ENCODE measurements at regions not wholly inside any gene's neighbourhood (a gene's known extent, or its start where the extent isn't known, plus 50 kb on each side); places are given as distances from the start of the nearest gene placed in this dataset.

GRCh38 chr5:17412760-17413671, 85.0 kb upstream of the TAF11L2 start:
- TF ChIP-seq CTCF (conservative IDR thresholded peaks at IDR 0.05) (no peak), ZFX (IDR thresholded peaks at IDR 0.05) (no peak)

All from C4-2B (cell line).